ENCODE measurements at regions not wholly inside any gene's neighbourhood (a gene's known extent, or its start where the extent isn't known, plus 50 kb on each side); places are given as distances from the start of the nearest gene placed in this dataset.

- no peak overlapping the region for H3K4me3 ChIP-seq (ENCODE audit: control insufficient read depth, low read depth, low read length)
- DNase-seq (ENCODE audit: low read depth), result no peak
- no peak for TF ChIP-seq CTCF (conservative IDR thresholded peaks at IDR 0.05; ENCODE audit: control insufficient read depth, insufficient read depth, low read depth, low read length)
These were observed 52.4 kb downstream of the ARL6IP4 start for GRCh38 chr12:123032736-123033391.
